Ishikawa (cell line): ENCODE measurements at regions not wholly inside any gene's neighbourhood (a gene's known extent, or its start where the extent isn't known, plus 50 kb on each side); places are given as distances from the start of the nearest gene placed in this dataset.

Experiments
- CEBPB ChIP-seq: IDR thresholded peaks from 2 replicates; pipeline ENCODE4 v1.6.1; 2012
- CREB1 ChIP-seq: IDR thresholded peaks from 2 replicates; pipeline ENCODE4 v1.6.1; 2012; ENCODE audit warnings: low read depth
- EGR1 ChIP-seq: IDR thresholded peaks from 2 replicates; pipeline ENCODE4 v1.6.1; 2012
- EP300 ChIP-seq: IDR thresholded peaks from 2 replicates; pipeline ENCODE4 v1.6.1; 2012; ENCODE audit warnings: borderline replicate concordance
- FOXM1 ChIP-seq: IDR thresholded peaks from 2 replicates; pipeline ENCODE4 v1.6.1; 2012; ENCODE audit warnings: low read depth, borderline replicate concordance
- MAX ChIP-seq: IDR thresholded peaks from 2 replicates; pipeline ENCODE4 v1.6.1; 2012
- NFIC ChIP-seq: IDR thresholded peaks from 2 replicates; pipeline ENCODE4 v1.6.1; 2012
- RAD21 ChIP-seq: IDR thresholded peaks from 2 replicates; pipeline ENCODE4 v1.6.1; 2012; ENCODE audit warnings: low read depth
- TAF1 ChIP-seq: IDR thresholded peaks from 2 replicates; pipeline ENCODE4 v1.6.1; 2012; ENCODE audit warnings: low read depth, mild to moderate bottlenecking
- TCF12 ChIP-seq: IDR thresholded peaks from 2 replicates; pipeline ENCODE4 v1.6.1; 2012; ENCODE audit warnings: low read depth
- TEAD4 ChIP-seq: IDR thresholded peaks from 2 replicates; pipeline ENCODE4 v1.6.1; 2012
- USF1 ChIP-seq: IDR thresholded peaks from 2 replicates; pipeline ENCODE4 v1.6.1; 2012
- YY1 ChIP-seq: IDR thresholded peaks from 2 replicates; pipeline ENCODE4 v1.6.1; 2012; ENCODE audit warnings: low read depth
- ZBTB7A ChIP-seq: IDR thresholded peaks from 2 replicates; pipeline ENCODE4 v1.6.1; 2012; ENCODE audit warnings: low read depth
- TF ChIP-seq, protein P1 (sequence below): IDR thresholded peaks from 2 replicates; pipeline ENCODE4 v1.6.1; 2012; ENCODE audit warnings: low read depth, mild to moderate bottlenecking

GRCh38 chr14:44165936-44166335, 341.1 kb downstream of the FSCB start:
- no peak for TF ChIP-seq TCF12
- TF ChIP-seq, protein P1, sequence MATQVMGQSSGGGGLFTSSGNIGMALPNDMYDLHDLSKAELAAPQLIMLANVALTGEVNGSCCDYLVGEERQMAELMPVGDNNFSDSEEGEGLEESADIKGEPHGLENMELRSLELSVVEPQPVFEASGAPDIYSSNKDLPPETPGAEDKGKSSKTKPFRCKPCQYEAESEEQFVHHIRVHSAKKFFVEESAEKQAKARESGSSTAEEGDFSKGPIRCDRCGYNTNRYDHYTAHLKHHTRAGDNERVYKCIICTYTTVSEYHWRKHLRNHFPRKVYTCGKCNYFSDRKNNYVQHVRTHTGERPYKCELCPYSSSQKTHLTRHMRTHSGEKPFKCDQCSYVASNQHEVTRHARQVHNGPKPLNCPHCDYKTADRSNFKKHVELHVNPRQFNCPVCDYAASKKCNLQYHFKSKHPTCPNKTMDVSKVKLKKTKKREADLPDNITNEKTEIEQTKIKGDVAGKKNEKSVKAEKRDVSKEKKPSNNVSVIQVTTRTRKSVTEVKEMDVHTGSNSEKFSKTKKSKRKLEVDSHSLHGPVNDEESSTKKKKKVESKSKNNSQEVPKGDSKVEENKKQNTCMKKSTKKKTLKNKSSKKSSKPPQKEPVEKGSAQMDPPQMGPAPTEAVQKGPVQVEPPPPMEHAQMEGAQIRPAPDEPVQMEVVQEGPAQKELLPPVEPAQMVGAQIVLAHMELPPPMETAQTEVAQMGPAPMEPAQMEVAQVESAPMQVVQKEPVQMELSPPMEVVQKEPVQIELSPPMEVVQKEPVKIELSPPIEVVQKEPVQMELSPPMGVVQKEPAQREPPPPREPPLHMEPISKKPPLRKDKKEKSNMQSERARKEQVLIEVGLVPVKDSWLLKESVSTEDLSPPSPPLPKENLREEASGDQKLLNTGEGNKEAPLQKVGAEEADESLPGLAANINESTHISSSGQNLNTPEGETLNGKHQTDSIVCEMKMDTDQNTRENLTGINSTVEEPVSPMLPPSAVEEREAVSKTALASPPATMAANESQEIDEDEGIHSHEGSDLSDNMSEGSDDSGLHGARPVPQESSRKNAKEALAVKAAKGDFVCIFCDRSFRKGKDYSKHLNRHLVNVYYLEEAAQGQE, result no peak
- no peak for TF ChIP-seq CREB1
- no peak for TF ChIP-seq RAD21
- no peak for TF ChIP-seq ZBTB7A
- TF ChIP-seq NFIC, result no peak
- TF ChIP-seq TAF1, result no peak
- no peak for TF ChIP-seq EGR1
- no peak for TF ChIP-seq MAX
- TF ChIP-seq USF1, result no peak
- no peak for TF ChIP-seq YY1
- no peak for TF ChIP-seq CEBPB
- no peak for TF ChIP-seq EP300
- TF ChIP-seq FOXM1, result no peak
- no peak for TF ChIP-seq TEAD4

DNA sequence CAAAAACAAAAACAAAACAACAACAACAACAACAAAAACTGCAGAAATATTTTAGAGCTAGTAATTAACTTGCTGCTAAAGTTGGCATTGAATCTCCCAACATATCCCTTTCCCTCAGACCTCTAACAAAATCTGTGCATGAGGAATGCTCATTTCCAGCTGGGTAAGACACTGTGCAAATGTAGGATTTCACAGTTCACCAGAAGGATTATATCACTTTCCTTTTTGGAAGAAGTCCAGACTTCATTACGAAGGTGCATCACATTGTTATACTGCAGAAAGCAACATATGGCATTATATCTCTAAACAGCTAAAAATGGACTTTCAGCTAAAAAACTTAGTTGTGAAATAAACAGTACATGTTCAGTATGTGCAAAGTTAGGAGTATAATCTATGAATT, 341.8 kb downstream of the FSCB start:
- no peak for TF ChIP-seq MAX
- TF ChIP-seq ZBTB7A, result no peak
- TF ChIP-seq TCF12, result no peak
- TF ChIP-seq USF1, result no peak
- TF ChIP-seq YY1, result no peak
- TF ChIP-seq EGR1, result no peak
- no peak for TF ChIP-seq CEBPB
- no peak for TF ChIP-seq TAF1

DNA sequence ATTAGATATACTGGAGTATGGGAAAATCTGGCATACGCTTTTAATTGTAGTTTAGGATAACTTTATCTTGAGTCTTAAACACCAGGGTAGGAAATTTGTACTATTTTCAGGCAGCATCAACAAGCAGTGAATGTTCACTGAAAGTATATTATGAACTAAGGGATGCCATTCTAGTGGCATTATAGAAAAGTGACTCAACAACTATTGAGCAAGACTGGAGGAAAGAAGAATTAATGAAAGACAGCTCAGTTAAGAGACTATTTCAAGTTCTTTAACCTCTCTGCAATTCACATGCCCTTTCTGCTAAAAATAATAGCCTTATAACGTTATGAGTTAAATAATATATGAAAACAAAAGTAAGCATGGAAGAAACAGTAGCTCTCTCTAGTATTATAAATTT, 343.1 kb downstream of the FSCB start:
- TF ChIP-seq ZBTB7A (no peak), CEBPB (0 out of 2 replicates have a peak, but pooled peaks have one; percentile 5), USF1 (no peak)

- TF ChIP-seq TEAD4 (no peak), EGR1 (no peak), CEBPB (no peak), TAF1 (no peak), CREB1 (no peak), YY1 (no peak), MAX (no peak), NFIC (no peak), EP300 (no peak), ZBTB7A (no peak), TCF12 (no peak), USF1 (no peak), RAD21 (no peak)
- TF ChIP-seq, protein P1, result no peak
Measured at GRCh38 chr14:44162197-44162596, 344.9 kb downstream of the FSCB start.

DNA sequence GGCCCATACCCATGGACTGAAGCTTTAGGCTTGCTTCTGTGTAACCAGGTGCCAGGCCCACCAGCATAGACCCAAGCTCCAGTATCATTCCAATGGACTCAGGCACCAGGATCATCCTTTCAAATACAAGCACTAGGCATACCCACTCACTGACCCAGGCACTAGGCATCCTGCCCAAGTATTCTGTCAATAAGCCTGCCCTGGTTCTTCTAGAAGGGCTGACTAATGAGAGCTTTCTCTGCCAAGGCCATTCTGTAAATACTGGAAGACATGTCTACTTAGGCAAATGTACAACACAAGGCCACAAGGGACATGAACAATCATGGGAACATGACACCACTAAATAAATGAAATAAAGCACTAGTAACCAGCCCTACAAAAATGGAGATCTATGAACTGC, 352.2 kb downstream of the FSCB start:
- TF ChIP-seq CREB1 (no peak), NFIC (no peak)
- TF ChIP-seq, protein P1, result no peak
